ENCODE measurements at regions not wholly inside any gene's neighbourhood (a gene's known extent, or its start where the extent isn't known, plus 50 kb on each side); places are given as distances from the start of the nearest gene placed in this dataset.
"Not testable (repeated sequence)": the region's sequence is repeated elsewhere in the genome, so short reads cannot be mapped to it uniquely, and the experiment has no call there.

DNA sequence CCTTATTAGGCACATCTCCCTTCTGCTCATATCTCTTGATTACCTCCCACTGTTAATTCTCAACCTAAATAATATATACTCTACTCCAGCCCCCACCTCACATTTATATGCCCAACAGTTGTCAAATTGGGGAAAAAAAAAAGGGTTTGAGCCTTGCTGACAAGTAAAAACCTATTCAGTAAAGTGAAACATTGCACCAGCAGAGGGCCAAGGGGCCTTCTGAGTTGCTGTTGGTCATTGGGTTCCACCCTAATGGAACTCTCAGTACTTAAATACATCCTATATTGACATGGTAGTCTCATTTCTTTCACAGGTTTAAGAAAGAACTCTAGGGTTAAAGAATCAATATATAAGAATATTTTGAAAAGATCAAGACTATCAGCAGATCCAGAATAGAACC is 362.2 kb downstream of the SMARCA1 start:
- no peak for DNase-seq

DNA sequence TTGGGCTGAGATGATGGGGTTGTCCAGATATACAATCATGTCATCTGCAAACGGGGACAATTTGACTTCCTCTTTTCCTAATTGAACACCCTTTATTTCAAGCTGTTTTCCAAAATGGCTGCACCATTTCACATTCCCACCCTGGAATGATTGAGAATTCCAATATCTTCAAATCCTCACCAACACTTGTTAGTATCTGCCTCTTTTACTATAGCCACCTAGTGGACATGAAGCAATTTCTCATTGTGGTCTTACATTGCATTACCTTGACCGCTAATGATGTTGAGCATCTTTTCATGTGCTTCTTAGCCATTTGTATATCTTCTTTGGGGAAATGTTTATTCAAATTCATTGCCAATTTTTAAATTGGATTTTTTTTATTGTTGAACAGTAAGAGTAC is 364.8 kb downstream of the SMARCA1 start:
- DNase-seq: no peak

DNA sequence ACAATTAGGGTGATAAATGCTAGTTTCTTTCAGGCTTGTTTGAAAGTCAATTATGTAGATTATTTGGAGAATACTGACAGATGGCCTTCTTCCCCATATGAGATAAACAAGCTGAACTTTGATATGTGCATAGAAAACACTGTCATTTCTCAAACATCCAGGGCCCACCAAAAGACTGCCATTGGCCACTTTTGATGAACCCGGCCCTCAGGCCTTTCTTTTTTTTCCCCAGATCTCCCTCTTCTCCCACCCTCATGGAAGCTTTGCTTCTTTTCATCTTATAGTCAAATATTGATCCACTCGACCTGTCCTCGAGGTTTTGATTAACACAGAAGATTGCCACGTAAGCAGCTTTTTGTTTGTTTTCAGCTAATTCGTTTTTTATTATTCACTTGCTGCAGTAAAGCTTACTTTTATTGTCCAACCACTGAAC is 377.4 kb downstream of the SMARCA1 start:
- DNase-seq: peak; percentile 16

DNA sequence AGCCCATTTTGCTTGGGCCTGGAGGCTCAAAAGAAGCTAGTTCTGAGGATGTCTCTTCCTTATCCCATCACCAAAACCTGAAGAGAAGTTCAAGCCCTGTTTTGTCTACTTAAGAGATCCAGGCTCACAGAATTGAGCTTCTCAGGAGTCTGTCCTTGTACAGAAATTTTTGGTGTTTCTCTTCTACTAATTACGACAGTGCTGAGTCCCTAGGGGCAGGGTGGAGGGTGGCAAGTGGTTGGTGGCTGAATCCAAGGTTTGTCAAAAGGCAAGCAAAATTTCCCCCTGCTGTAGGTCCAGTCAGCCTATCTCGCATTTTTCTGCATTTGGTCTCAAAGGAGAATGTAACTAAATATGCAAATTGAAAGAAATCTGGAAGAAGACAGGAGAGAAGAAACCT is 377.9 kb downstream of the SMARCA1 start:
- DNase-seq: no peak

DNA sequence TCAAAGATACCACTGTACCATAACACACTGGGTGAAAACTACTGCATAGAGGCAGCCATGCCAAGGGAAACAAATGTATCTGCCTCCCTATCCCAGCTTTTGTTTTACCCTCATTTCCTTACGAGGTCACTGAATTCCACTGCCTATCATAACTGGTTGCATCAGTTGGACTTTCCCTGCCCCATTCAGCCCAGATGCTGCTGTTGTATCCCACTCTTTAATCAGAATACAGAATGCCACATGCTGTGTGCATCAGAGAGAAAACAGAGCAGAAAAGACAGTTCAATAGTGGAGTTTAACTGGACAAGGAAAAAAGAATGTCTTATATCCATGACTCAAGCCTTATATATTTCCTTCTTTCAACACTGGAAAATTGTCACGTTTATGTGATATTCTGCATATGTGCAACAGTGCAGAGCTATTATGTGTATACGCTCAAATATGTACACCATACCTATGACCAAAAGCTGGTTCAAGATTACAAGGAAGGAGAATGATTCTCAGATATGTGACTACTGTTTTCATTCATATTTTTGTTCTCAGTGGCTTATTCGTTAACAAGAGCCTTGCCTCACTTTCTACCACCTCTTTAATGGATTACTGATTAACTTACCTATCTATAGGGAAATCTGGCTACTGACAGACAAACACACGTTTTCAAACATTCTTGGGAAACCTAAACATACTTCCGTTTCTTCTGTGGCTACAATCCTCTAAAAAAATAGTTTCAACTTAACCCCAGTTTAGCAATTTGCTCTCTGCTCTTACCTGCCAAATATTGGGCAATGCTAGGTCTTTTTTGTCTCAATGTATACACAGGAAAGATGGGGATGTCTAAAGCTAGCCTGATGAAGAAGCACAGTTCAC is 378.9 kb downstream of the SMARCA1 start:
- DNase-seq: no peak

DNA sequence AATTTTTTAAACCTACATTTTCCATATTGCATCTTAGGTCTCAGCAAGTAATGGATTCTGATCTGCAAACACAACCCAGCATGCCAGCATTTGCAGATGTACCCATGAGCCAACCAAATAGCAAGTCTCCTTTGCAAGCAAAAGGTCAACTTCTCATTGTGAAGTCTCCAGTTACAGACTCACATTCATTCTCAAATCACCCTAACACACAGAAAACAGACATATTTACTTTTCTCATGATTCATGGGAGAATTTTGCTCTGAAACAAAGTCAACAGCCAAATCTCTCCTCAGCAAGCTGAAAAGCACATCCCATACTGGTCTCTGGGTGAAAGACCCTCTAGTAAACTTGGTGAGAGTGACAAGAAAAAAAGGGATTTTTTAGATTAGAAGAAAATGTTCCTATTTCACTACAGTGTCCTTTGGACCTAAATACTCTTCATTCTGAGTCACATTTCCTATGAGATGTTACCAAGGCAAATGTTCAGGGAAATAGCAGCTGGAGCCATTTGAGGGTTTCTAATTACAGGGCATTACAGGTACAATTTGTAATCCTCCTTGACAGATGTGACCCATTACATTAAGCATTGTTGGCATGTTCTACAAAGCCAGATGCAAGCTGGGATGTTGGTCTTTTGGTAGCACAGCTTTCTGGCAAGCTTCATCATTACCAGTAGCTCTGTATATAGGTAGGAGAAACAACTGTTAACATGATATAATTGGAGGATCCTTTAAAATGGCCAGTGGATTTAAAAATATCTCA is 383.3 kb downstream of the SMARCA1 start:
- DNase-seq: peak; percentile 91

DNA sequence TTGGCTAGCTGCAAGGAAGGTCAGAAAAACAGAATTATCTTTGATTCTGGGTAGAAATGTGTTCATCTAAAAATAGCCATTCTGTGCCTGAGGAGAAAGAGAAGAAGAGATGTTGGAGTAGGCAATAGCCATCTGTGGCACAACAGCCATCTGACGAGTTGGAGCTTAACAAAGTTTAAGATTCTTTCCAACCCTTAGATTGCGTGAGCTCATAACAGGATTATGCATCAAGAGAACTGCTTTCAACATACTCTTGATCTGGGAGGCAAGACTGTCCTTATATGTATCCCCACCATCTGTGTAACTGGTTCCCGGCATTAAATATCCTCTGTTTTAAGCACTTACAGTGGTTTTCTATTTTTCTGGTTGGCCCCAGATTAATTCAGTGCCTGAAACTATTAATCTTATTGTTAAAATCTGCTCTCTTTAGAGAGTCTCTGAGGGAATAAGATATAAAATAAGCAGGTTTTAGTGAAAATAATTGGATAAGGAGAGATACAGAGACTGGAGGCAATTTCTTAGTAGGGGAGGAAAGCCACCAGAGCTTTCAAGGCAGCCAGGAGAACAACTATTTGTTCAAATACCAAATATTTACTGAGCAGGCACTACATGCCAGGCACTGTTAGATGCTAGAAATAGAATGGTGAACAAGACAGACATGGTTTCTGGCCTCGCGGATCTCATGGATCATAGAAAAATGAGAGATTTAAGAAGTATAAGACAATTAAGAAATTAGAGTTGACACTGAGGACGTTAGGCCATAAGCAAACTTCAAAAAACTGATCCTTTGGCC is 398.0 kb downstream of the SMARCA1 start:
- no peak for DNase-seq

DNA sequence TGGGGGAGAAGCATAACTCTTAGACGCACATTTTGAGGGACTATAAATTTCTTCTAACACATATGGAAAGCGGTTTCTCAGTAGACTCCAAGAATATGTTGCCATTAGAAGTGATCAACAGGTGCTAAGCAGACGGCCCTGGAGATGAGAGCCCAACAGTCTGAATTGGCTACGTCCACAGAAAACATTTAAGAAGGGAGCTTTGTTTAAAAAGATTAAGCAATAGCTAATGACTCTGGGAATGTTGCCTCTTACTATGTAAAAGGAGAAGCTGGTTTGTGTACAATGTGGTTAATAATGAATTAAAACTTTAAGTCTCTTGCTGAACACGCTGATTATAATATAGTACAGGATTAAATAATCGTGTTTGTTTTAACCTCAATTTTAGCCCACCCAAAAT is 399.5 kb downstream of the SMARCA1 start:
- DNase-seq: no peak

DNA sequence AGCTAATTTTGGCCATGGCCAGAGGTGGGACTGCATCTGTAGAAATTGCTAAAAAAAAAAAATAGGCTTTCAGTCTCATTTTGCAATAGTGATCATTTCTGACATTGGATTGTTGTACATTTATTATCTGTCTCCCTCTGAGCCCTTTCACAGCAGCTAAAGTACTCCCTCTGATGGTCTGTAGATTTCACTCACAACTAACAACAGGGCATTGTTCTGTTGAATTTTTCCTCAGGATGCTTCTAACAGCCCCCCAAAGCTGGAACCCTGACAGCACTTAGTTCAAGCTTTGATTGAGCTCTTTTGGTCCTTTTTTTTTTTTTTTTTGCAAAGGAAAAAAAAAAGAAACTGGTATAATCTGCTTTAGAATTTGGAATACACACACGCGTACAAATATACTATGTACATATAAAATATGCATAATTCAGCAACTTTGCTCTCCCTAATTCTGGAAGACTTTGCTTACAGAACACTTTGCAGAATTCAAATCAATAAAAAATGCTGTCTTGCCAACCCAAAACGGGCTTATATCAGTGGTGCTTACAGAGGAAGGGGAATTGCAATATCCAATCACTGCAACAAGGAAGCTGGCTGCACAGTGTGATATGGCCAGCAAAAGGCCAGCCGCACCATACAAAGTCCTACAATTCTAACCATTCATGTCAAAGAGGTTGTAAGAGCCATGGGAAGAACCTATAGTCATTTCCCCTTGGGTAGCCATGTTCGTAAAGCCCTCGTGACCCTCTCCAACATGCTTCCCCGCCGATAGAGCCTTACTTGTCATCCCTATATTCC is 406.4 kb downstream of the SMARCA1 start:
- peak; percentile 20 for DNase-seq

DNA sequence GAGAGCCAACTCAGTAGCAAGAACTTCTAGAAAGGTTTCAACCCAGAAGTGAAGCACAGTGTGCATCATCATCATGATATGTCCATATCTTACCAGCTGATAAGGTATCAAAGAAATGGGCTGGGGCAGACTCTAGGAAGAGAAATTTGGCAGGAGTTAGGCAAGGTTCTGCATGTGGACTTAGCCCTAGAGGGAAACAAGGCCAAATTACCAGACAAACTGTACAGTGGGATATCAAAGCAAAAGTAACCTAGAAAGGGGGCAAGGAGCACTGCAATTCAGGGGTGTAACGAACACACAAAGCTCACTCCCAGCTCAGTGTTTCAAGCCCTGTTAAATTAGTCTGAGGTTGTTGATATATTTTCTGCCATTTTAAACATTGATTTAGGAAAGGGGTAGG is 407.4 kb downstream of the SMARCA1 start:
- no peak for DNase-seq

DNA sequence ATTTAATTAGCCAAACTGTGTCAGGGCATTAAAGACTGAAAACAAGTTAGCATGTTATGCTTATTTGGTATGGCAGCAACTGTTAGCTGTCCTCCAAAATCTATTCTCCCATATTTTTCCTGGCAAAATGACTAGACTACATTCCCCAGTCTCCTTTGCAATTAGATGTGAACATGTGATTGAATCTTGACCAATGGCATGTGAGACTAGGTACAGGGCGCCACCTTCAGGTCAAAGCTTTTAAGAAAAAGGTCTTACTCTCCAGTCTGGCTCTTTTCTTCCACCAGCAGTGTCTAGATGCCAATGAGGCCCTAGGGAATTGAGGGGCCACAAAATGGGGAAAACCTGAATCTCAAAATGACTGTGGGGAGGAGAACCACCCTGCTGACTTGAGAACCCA is 408.2 kb downstream of the SMARCA1 start:
- DNase-seq: peak; percentile 28

DNA sequence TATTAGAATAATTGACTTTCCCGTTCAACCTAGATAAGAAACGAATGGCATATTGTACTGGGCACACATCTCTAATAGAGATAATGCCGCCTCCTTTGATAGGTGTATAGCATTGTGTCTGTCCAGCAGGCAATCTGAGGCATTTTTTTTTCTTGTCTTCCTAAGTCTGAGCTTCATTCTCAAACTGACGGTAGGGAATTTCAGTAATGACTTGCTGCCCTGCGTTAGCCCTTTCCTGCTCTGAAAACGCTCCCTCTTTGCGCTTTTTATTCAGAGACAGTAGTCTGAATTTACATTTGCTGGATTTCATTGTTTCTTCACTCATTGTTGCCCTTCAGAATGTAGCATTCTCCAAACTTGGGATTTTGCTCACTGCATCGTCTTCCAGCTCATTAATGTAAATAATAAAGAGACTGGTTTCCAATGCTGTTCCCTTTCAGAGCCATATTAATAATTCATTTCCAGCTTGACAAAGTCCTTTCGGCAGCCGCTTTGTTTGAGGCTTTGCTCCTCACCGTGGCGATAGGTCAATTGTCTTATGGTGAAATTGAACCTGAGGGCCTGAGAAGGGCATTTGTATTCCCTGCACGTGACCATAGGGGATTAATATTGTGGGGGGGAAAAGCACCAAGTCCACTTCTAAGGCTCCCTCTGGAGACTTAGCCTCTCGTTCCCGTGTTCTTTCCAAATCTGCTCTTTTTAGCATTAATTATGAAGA is 412.1 kb downstream of the SMARCA1 start:
- DNase-seq: no peak

DNA sequence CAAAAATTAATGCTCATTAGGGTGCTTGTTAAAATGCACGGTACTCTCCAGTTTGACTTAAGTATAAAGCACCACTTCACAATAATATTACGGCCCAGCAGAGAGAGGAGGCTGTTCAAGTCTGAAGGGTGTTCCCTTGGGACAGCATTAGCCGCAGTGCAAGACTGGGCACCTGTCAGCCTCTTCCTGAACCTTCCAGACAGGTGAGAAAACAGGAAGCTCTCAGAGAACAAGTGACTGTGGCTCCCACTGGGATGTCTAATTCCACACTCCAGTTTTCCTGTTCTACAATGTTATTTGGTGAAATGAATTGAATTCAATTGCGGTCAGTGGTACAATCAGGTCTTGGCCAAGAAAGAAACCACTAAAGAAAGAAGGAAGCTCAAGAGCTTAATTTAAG is 414.4 kb downstream of the SMARCA1 start:
- peak; percentile 93 for DNase-seq

DNA sequence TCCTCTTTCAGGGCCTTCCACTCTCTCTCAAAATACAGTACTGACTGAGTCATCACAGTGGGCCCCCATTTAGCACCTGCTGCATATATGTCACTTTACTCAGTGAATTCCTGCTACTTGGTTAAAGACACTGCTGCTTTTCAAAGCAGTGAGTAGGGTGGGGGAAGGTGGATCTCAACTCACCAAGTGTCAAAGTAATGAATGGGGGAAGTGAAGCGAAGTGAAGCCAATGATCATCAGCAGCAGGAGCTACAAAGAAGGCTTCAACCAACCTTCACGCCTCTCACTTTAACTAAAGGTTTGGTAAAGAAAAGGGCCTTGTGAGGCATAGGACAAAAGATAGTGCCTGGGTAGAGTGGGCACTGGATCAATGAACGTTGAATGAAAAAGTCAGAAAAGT is 424.1 kb downstream of the SMARCA1 start:
- no peak for DNase-seq

DNA sequence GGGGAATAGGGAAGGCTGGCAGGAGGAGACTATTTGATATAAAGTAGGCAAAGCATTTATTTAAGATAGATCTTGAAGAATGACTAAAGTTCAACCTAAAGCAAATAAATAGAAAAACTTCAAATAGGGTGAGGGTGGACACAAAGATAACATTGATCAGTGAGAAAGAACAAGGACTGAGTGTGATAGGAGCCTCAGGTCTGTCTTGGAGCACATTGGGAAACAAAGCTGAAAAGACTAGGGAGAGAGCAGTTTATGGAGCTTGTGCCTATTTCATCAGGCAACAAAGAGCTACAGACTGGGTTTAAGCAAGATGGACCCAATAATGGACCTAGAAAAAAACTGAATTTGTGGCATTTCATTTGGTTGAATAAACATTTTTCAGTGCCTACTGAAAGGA is 425.6 kb downstream of the SMARCA1 start:
- no peak for DNase-seq

DNA sequence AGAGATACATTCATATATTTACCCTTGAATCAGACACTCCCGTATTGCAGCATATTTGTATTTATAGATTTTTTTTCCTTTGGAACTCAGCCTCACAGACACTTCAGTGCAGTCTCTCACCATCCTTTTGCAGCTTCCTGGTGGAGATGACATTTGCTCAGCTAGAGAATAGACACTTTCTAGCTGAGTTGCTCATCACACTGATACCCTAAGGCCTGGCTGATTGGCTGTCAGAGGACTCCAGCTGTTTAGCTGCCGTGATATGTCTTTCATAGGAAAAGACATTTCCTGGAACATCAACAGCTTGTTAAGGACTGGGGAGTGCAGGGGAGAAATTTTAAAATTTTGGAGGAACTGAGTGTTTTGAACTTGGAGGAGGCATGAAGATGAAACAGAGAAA is 429.6 kb downstream of the SMARCA1 start:
- DNase-seq: no peak

DNA sequence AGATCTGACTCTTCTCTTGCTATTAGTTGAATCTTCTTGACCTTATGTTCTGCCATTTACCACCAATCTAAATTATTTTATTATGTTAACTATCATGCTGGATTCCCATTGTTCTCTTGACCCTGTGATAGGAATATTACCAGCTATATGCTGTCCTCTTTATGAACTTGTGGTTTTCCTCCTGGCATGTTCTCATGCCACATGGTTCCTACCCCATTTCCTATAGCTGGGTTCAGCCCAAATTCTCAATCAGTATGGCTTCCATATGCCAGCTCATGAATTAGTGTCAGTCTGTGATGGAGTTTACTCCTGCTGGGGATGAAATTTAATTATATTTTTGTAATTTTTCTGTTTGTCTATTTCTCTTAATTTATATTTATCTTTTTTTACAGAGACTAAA is 430.5 kb downstream of the SMARCA1 start:
- DNase-seq: no peak

DNA sequence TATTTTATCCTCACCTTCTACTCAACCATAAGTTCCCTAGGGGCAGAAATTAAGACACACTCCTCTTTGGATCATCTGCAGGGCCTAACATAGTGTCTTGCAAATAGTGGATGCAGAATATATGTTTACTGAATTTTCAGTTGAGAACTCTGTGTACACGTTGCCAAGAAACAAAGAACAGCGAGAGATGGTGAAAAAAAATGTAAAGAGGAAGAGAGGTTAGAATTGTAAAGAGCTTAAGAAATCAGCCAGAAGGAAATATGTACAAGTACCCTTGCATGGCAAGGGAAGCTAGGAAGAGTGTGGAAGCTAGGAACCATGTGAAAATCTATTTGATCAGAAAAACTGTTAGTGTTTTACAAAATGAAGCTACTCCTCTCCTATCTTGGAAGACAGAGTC is 431.0 kb downstream of the SMARCA1 start:
- DNase-seq: no peak

DNA sequence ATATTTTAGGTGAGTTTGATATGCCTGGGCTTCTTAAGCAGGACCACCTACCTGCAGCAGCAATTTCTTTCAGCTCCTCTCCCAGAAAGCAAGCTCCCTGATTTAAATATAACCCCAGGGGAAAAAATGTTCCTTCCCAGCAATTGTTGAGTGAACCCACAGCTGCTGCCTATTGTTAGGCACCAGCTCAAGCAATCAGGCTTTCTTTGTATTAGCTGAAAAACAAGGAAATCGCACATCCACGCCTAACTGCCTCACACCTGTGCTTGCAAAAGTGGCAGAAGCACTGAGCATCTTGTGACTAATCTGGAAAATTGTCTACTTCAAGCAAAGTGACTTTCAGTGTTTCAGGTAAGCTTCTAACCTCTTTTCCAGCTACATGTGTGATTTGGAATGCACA is 432.2 kb downstream of the SMARCA1 start:
- DNase-seq: peak; percentile 28

DNA sequence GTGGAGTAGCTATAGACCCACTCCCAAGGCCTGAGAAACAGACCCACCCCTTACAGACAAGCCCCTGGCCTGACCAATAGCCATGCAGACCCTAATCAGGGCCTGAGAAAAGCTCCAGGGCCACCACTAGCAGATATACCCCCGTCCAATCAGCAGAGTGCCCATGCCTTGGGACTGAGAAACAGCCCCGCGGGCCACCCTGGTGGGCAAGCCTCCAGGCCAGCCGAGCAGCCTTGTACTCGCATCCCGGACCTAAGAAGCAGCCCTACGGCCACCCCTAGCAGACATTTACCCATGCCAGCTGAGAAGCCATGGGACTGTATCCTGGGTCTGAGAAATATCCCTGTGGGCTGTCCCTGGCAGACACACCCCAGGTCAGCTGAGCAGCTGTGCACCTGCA is 436.5 kb downstream of the SMARCA1 start:
- DNase-seq: no peak

DNA sequence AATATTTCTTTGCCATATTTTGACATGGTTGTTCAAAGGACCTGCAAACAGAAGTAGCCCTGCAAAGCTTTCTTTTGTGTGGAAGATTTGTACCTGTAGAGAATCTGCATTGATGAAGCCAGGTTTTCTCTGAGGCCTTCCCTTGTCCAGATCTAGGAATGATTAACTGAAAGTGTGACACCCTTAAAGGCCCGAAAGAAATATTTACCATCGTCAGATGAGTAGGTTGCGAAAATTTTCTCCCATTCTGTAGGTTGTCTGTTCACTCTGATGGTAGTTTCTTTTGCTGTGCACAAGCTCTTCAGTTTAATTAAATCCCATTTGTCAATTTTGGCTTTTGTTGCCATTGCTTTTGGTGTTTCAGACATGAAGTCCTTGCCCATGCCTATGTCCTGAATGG is 439.0 kb downstream of the SMARCA1 start:
- not testable (repeated sequence) for DNase-seq

All from NCI-H1092 treated with DMSO at 0.1 percent for 48 hours (cell line).